OCI-LY1 (cell line): ENCODE measurements at regions not wholly inside any gene's neighbourhood (a gene's known extent, or its start where the extent isn't known, plus 50 kb on each side); places are given as distances from the start of the nearest gene placed in this dataset.

Source experiments
- H2AFZ ChIP-seq: fragments of 200-600 bp; sonication (generic), shearing (Covaris generic); 2 replicates; pipeline ENCODE4 v1.6.0; 2014; ENCODE audit warnings: antibody characterized with exemption, mild to moderate bottlenecking, low read length
- H3F3A ChIP-seq: fragments of 200-600 bp; sonication (generic), shearing (Covaris generic); 2 replicates; pipeline ENCODE4 v1.6.0; 2014; ENCODE audit warnings: mild to moderate bottlenecking, antibody characterized with exemption, low read length, moderate library complexity; ENCODE audit not compliant: insufficient read depth
- H3K27ac ChIP-seq: fragments of 200-600 bp; sonication (generic); 2 replicates; pipeline ENCODE4 v1.5.1; 2014; ENCODE audit warnings: low read length, mixed run types, mild to moderate bottlenecking, low read depth; ENCODE audit not compliant: poor library complexity, severe bottlenecking
- H3K27me3 ChIP-seq: fragments of 200-600 bp; sonication (generic); 2 replicates; pipeline ENCODE4 v1.6.0; 2014; ENCODE audit warnings: antibody characterized with exemption, mild to moderate bottlenecking, low read length, moderate library complexity; ENCODE audit not compliant: insufficient read depth
- H3K36me3 ChIP-seq: fragments of 200-600 bp; sonication (generic); 2 replicates; pipeline ENCODE4 v1.6.1; 2014; ENCODE audit warnings: mild to moderate bottlenecking, antibody characterized with exemption, low read length, moderate library complexity, mixed read lengths; ENCODE audit not compliant: insufficient read depth
- H3K4me1 ChIP-seq: fragments of 200-600 bp; sonication (generic); 2 replicates; pipeline ENCODE4 v1.5.1; 2014; ENCODE audit warnings: mild to moderate bottlenecking, low read length, moderate library complexity; ENCODE audit not compliant: insufficient read depth, severe bottlenecking
- H3K4me2 ChIP-seq: fragments of 200-600 bp; sonication (generic), shearing (Covaris generic); 2 replicates; pipeline ENCODE4 v1.6.1; 2014; ENCODE audit warnings: low read length
- H3K4me3 ChIP-seq: fragments of 200-600 bp; sonication (generic); 2 replicates; pipeline ENCODE4 v1.5.1; 2014; ENCODE audit warnings: low read length, low read depth, mild to moderate bottlenecking, mixed read lengths; ENCODE audit not compliant: poor library complexity, severe bottlenecking
- H3K79me2 ChIP-seq: fragments of 200-600 bp; shearing (Covaris generic); 2 replicates; pipeline ENCODE4 v1.6.1; 2016; ENCODE audit warnings: mixed run types, low read length, mixed read lengths; ENCODE audit not compliant: insufficient read depth
- H3K9ac ChIP-seq: fragments of 200-600 bp; sonication (generic), shearing (Covaris generic); 2 replicates; pipeline ENCODE4 v1.6.1; 2014; ENCODE audit warnings: mild to moderate bottlenecking, low read length, mixed read lengths
- H3K9me2 ChIP-seq: fragments of 200-600 bp; sonication (generic), shearing (Covaris generic); 2 replicates; pipeline ENCODE4 v1.6.1; 2014; ENCODE audit warnings: low read depth, mild to moderate bottlenecking, low read length, mixed read lengths
- H3K9me3 ChIP-seq: fragments of 200-600 bp; shearing (Covaris generic); 2 replicates; pipeline ENCODE4 v1.6.1; 2014; ENCODE audit warnings: low read length, mixed read lengths
- H4K20me1 ChIP-seq: fragments of 200-600 bp; sonication (generic), shearing (Covaris generic); 2 replicates; pipeline ENCODE4 v1.6.0; 2016; ENCODE audit warnings: mild to moderate bottlenecking, low read length; ENCODE audit not compliant: insufficient read depth
- EZH2 ChIP-seq: fragments of 200-600 bp; sonication (generic), shearing (Covaris generic); IDR thresholded peaks from 2 replicates; pipeline ENCODE4 v1.8.0; 2017; ENCODE audit warnings: borderline replicate concordance, mixed run types, mild to moderate bottlenecking, antibody characterized with exemption, low read length, moderate library complexity, mixed read lengths
- TF ChIP-seq, protein P1 (sequence below): fragments of 200-600 bp; sonication (generic), shearing (Covaris generic); IDR thresholded peaks from 2 replicates; pipeline ENCODE4 v1.5.1; 2017; ENCODE audit warnings: mild to moderate bottlenecking, antibody characterized with exemption, low read length, moderate library complexity, mixed read lengths

DNA sequence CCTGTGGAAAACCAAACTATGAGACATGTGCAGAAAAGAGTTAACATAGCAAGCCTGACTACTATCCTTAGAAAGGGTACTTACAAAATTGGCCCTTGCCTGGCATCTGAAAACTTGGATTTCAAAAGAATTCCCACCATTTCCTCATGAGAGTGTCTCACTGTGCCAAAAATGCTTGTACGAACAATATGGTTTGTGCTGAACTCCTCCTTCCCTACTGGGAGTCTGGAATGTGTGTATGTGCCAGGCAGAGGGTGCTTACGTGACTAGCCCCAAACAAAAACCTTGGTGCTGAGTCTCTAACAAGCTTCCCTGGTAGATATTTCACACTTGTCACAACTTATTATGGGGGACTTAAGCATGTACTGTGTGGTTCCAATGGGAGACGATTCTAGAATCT is 81.7 kb upstream of the GIMD1 start:
- no peaks in the 10 kb centered on the region for H3K79me2 ChIP-seq
- no peaks in the 10 kb centered on the region for H3K36me3 ChIP-seq

DNA sequence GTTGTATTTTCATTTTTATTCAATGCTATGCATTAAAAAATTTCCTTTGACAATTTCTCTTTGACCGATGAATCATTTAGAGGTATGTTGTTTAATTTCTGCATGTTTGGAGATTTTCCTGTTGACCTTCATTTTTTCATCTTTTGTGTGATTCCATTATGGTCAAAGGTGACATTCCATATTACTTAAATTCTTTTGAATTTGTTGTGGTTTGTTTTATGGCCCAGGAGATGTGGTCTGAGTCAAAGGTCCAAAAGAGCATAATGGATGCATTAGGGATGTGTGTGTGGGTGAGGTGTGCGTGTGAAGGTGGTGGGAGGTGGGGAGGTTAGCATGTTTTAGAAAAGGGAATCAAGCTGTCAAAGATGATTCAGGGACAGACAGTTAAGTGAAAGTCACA is 76.0 kb upstream of the GIMD1 start:
- no peak overlapping the region for H3K27ac ChIP-seq
- H3K9ac ChIP-seq: no peak overlapping the region
- no peaks in the 10 kb centered on the region for H4K20me1 ChIP-seq
- H3K4me1 ChIP-seq: no peaks in the 10 kb centered on the region
- no peak overlapping the region for H3K4me2 ChIP-seq
- H3K9me3 ChIP-seq: no peaks in the 10 kb centered on the region
- H3K36me3 ChIP-seq: no peaks in the 10 kb centered on the region
- H3K79me2 ChIP-seq: no peaks in the 10 kb centered on the region
- TF ChIP-seq, protein P1, sequence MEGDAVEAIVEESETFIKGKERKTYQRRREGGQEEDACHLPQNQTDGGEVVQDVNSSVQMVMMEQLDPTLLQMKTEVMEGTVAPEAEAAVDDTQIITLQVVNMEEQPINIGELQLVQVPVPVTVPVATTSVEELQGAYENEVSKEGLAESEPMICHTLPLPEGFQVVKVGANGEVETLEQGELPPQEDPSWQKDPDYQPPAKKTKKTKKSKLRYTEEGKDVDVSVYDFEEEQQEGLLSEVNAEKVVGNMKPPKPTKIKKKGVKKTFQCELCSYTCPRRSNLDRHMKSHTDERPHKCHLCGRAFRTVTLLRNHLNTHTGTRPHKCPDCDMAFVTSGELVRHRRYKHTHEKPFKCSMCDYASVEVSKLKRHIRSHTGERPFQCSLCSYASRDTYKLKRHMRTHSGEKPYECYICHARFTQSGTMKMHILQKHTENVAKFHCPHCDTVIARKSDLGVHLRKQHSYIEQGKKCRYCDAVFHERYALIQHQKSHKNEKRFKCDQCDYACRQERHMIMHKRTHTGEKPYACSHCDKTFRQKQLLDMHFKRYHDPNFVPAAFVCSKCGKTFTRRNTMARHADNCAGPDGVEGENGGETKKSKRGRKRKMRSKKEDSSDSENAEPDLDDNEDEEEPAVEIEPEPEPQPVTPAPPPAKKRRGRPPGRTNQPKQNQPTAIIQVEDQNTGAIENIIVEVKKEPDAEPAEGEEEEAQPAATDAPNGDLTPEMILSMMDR: no peak
- TF ChIP-seq EZH2: no peak
- H3K4me3 ChIP-seq: no peak overlapping the region
- H2AFZ ChIP-seq: no peak overlapping the region
- no peaks in the 10 kb centered on the region for H3F3A ChIP-seq
- no peaks in the 10 kb centered on the region for H3K9me2 ChIP-seq
- no peaks in the 10 kb centered on the region for H3K27me3 ChIP-seq

More for the DNA sequence above, 81.7 kb upstream of the GIMD1 start:
- H3K9ac ChIP-seq: no peak overlapping the region
- H3K27me3 ChIP-seq: no peaks in the 10 kb centered on the region
- H3K4me3 ChIP-seq: no peak overlapping the region
- no peaks in the 10 kb centered on the region for H4K20me1 ChIP-seq
- no peaks in the 10 kb centered on the region for H3F3A ChIP-seq
- H3K9me2 ChIP-seq: no peaks in the 10 kb centered on the region
- H2AFZ ChIP-seq: no peak overlapping the region
- TF ChIP-seq EZH2: no peak
- TF ChIP-seq, protein P1: no peak
- no peaks in the 10 kb centered on the region for H3K4me1 ChIP-seq
- no peaks in the 10 kb centered on the region for H3K9me3 ChIP-seq
- H3K27ac ChIP-seq: no peak overlapping the region
- no peak overlapping the region for H3K4me2 ChIP-seq

DNA sequence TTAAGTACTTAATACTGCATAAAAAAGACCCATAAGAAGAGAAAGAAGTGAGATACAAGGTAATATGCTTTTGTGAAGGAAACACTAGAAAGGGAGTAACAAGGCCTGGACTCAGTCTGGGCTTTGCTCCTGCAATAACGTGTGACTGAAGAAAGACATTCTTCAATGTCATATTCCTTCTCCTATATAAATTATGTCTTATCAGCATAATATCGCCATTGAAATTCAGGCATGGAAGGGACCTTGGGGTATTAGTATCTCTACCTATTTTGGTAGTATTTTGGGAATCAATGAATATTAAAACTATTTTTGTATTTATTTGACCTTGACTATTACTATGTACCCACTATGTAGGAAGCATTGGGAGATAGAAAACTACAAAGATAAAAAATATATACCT is 62.2 kb upstream of the GIMD1 start:
- no peak overlapping the region for H3K4me3 ChIP-seq
- no peak overlapping the region for H3K27ac ChIP-seq
- no peaks in the 10 kb centered on the region for H3F3A ChIP-seq
- no peaks in the 10 kb centered on the region for H4K20me1 ChIP-seq
- H3K9me3 ChIP-seq: no peaks in the 10 kb centered on the region
- no peaks in the 10 kb centered on the region for H3K27me3 ChIP-seq
- H3K9me2 ChIP-seq: no peaks in the 10 kb centered on the region
- H3K4me1 ChIP-seq: no peaks in the 10 kb centered on the region
- H3K9ac ChIP-seq: no peak overlapping the region
- no peaks in the 10 kb centered on the region for H3K79me2 ChIP-seq
- no peak for TF ChIP-seq EZH2
- TF ChIP-seq, protein P1: no peak
- no peaks in the 10 kb centered on the region for H3K36me3 ChIP-seq
- H3K4me2 ChIP-seq: no peak overlapping the region
- no peak overlapping the region for H2AFZ ChIP-seq
